ENCODE measurements at regions not wholly inside any gene's neighbourhood (a gene's known extent, or its start where the extent isn't known, plus 50 kb on each side); places are given as distances from the start of the nearest gene placed in this dataset.

DNA sequence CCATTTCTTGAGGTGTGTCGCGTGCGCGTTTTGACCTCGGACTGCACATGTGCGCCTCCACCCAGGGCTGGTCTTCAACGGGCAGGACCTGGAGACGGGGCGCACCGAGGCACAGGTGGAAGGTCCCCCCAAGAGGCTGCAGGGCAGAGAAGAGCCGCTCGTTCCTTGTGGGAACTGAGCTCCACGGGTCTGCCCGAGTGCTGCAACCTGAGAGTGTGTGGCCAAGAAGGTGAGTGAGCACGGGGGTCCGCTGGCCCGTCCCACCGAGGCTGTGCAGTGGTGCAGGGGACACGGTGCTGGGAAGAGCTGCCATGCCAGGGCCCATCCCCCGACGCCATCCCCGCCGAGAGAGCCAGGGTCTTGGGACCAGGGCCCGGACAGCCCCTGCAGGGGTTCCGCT, 268.3 kb downstream of the GALR1 start:
- no peak for DNase-seq

DNA sequence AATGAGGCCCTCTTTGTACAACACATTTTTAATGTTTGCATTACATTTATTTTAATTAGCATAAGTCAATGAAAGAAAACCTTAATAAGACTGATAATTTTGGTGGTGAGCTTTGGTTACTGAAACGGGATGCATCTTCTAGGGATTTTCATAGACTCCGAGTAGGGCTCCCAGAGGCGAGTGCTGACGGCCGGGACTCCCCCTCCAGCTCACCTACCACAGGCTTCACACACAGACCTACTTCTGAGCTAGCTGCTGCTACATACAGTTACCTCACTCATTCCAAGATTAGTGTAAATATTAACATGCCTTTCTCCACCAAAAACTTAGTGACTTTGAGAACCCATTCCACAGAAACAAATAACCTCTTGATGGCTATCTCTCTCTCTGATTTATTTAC, 271.1 kb downstream of the GALR1 start:
- no peak for DNase-seq

DNA sequence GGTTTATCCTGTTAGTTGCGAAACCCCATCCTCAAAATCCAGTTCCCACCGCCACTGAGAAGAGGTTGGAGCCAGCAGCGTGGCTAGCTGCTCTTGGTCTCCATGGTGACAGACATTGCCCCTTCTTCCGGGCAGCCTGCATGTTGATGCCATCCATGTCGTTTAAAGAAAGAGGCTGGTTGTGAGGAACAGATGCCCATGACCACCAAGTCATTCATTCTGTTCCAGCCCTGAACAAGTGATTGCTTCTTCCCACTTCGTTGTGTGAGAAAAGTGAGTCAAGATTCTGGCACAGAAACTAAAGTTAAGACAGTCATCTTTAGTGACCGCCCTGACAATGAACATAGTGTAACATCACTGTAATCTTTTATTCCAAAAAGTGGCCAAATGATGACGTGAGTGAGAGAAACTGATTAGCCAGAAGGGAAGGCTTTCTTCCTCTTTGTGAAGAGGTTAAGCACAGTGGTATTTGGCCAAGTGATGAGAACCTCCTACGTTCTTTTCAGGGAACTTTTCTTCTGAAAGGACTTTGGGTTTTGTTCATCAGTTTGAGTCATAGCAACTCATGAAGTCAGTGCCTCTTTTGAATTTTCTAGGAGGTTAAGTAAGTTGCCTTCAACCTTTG, 272.5 kb downstream of the GALR1 start:
- DNase-seq, result peak in 6 of 56 donors; percentile 7 to 15 (median 11)

DNA sequence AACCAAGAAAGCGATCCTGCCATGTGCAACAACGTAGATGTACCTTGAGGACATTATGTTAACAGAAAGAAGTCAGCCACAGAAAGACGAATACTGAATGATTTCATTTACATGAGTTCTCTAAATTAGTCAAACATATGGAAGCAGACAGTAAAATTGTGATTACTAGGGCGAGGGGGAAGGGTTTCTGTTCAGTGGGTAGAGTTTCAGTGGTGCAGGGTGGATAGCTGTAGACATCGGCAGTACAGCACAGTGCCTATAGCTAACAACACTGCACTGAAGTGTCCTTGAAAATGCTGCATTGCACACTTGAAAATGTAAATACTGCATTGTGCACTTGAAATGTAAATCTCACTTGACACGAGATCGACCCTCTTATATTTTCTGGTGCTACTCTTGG, 275.3 kb downstream of the GALR1 start:
- DNase-seq, result no peak

DNA sequence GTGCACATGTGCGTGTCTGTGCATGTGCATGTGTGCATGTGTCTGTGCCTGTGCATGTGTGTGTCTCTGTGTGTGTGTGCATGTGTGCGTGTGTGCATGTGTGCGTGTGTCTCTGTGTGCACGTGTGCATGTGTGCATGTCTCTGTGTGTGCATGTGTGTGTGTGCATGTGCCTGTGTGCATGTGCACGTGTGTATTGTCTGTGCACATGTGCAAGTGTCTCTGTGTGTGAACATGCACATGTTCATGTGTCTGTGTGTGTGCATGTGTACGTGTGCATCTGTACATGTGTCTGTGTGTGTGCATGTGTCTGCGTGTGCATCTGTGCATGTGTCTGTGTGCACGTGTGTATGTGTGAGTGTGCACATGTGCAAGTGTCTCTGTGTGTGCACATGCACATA, 277.3 kb downstream of the GALR1 start:
- no peak for DNase-seq

DNA sequence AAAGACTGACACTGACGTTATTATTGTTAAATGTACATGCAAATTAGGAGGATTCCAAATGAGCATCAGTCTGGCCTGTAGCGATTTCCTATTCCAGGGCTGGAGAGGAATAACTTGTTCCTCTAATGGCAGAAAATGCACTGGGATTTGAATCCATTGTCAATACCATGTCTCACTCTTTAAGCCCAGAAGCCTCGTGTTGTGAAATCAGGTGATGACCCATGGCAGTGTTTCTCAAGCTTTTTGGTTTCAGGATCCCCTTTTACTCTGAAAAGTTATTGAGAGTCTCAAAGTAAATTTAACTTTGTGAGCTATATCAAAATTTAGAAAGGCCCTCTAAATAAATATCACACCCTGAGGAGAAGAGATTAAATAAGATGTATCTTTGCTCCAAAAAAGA, 279.2 kb downstream of the GALR1 start:
- DNase-seq, result peak in 1 of 56 donors; percentile 36

DNA sequence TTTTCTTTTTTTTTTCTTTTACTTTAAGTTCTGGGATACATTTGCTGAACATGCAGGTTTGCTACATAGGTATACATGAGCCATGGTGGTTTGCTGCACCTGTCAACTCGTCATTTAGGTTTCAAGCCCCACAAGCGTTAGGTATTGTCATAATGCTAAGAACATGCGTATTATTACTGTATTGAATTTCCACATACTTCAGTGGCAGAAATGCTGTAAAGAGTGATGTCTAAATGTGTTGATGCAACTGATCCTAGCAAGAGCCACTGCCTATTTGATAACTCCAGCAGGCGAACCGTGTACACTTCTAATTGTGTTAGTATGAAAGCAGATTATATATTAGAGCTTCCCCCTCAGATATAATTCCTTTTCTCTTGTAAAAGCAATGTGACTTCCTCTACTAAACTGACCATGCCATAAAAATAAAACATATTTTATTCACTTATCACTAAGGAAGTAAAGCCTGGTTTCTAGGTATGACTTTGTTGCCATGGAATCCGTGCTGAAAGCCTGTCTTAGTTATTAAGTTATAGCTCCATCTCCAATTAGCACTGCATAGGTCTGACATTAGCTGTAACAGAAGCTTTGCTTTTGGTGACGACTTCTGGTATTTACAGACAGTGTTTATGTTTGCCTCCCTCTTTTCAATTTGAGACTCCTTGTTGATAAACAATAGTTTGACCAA, 280.0 kb downstream of the GALR1 start:
- DNase-seq, result no peak

DNA sequence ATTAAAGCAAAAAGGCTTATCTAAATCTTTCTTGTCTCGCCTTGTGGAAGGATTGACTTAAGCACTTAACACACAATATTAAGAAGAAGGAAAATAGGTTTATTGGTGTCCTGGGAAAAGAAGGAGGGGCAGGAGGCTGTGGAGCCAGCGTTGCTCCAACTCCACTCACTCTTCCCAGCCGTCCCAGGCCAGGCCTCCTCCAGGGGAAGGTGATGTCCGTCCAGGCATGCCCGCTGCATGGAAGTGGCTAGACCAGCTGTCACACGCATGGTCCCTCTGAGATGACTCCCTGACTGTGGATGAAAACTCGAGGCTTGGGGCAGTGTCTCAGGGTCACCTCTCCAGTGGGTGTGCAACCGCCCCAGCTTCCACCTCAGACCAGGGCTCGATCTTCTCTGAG, 281.1 kb downstream of the GALR1 start:
- DNase-seq, result no peak

DNA sequence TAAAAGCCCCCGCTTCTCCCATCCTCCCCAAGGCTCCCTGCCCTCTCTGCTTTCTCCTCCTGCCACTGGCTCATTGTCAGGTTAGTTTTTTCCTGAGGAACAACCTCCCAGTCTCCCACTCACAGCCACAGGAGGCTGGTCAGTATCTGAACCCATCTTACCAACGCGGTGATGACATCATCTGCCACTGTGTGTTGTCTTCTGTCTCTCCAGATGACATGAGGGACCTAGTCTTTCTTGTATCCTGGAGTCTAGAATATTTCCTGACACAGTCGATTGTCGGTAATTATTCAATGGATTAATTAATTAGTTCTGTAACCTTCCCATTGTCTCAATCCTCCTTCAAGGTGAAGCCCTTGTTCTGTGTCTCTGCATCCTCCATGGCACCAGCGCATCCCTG, 290.2 kb downstream of the GALR1 start:
- DNase-seq, result no peak

DNA sequence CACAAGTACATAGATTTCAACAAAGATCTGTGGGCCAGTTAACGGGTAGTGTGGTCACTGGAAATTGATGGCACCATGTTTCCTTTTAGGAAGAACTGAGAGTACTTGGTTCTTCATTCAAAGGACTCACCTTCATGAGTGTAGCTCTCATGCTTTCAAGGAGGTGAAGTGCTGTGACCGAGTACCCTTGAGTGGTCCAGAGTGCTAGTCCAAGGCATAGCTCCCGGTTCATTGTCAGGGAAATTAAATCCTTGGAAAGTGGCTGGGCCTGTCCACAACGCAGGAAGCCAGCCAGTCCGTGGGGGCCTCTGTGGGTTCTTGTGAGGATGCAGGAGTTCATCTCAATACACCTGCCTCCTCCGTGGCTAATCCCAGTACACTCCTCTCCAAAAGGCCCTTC, 295.1 kb downstream of the GALR1 start:
- DNase-seq, result no peak

DNA sequence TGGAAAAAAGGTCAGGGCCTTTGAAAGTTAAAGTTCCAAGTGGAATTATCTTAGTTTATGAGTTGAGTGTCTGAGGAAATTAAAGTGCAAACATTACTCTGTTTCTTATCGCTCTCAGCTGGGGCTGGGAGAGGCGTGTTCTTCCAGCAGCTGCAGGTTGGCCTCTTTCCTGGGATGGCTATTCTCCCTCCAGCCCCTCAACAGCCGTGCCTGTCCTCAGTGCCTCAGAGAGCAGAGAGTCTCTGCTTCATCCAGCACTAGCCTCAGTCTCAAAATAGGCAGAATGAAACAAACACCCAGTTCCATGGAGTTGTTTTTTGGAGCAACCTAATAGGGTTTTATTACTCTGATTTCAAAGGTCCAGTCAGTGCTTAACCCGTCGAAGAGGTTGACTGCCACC, 298.1 kb downstream of the GALR1 start:
- DNase-seq, result no peak

DNA sequence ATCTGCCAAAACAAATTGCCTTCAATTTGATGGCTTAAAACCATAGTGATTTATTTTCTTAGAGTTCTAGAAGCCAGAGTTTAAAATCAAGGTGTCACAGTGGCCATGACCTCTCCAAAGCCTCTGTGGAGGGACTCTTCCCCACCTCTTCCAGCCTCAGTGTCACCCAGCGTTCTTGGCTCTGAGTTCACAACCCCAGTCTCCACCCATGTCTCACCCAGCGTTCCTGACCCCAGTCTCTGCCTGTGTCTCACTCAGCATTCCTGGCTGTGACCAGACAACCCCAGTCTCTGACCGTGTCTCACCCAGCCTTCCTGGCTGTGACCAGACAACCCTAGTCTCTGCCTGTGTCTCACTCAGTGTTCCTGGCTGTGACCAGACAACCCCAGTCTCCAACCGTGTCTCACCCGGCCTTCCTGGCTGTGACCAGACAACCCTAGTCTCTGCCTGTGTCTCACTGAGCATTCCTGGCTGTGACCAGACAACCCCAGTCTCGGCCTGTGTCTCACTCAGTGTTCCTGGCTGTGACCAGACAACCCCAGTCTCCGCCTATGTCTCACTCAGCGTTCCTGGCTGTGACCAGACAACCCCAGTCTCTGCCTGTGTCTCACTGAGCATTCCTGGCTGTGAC, 299.3 kb downstream of the GALR1 start:
- no peak for DNase-seq

DNA sequence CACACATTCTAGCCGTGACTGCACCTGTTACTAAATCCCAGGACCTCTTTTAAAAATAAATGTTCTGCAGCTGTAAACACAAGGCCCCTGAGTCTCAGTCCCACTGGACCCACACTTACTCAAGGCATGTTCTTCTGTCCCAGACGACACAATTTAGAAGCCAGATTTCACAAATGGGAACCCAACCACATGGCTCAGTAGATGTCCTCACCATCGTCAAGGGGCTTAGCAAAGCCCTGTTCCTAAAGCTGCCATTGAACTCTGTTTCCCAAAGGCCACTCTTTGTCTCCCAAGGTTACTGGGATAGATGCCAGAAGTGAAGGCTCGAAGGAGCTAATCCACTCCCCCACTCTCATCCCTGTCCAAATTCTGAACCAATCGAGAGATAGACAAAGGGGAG, 301.0 kb downstream of the GALR1 start:
- no peak for DNase-seq

DNA sequence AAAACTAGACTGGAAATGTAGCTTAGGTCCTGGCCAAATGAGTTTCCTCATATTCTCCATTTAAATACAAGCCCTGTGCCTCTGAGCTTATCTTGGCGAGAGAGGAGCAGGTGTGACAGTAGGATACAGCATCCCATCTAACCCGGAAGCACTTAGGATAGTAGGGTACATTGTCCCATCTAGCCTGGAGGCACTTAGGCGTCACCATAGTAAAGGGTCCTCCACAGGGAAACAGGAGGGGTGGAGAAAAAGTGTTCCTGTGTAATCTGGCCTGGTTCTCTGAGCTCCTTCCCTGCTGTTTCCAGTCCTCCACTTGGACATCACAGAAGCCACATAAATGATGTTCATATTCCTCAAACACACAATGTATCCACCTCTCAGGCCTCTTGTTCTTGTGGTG, 301.4 kb downstream of the GALR1 start:
- DNase-seq, result no peak

DNA sequence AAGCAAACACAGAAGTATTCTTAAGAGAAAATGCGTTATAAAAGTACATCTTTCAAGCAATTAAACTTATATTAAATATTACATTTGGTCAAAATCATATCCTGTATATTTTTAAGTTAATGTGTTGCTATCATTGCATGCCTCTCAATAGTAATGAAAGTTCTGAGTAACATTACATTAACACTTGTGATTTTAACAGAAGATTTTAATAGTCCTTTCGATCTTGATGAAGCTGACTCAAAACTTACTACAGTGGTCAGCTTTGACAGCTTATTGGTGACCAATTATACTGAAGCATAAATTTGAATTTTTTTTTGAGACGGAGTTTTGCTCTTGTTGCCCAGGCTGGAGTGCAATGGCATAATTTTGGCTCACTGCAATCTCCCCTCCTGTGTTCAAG, 303.3 kb downstream of the GALR1 start:
- DNase-seq, result no peak

DNA sequence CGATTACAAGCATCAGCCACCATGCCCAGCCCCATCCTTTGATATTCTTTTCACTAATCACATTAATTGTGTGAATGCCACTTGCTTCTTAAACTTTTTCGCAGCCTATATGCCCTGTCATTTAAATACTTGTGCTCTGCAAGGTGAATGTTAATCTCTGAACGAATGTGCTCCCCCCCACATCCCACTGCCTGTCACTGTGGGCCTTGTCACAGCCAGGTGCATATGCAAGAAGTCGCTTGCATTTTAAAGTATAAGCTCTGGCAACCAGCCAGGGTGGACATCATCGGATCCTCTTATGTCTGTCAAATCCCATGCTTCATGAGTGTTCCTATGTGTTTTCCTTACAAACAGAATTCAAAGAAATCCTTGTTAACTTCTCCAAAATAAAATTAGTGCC, 304.4 kb downstream of the GALR1 start:
- no peak for DNase-seq

DNA sequence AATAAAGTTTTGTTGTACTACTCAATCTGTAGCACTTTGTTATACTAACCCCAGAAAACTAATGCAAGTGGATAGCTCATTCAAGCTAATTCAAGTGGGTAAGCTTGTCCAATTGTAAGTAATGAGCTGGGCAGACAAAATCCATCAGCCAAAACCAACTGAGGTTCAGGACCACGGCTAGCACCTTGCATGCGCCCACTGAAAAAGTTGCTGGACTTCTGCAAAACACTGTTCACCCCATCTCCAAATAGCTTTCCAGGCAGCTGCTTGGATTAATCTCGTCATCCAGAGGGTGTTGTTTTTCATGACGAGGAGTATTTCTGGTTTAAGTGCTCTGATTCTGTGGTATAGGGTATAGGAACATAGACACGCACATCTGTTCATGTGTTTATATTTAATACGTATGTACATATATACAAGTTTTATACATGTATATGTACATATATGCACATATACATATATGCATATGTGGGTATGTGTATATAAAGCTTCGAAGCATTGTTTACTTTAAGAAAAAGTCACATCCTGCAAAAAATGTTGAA, 307.5 kb downstream of the GALR1 start:
- DNase-seq, result no peak

DNA sequence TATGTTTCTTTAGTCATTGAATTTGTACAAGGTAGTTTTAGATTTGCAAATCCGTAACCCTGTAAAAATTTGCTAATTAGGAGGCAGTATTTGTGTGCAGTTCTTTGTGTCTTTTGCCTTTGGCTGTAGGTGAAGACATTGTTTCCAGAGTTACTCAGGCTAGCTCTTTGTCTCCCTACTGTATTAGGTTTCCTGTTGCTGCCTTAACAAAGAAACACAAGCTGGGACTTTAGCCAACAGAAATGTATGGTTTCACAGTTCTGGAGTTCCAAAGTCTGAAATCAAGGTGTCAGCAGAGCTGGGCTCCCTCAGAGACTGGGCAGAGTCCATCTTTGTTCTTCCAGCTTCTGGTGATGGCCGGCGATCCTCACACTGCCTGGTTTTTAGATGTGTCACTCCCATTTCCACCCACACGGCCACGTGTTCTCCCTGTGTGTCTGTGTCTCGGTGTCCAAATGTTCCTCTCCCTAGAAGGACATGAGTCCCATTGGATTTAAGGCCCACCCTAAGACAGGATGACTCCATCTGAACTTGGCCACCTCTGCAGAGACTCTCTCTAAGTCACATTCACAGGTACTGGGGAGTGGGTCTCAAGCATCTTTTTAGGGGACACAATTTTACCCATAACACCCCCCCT, 309.7 kb downstream of the GALR1 start:
- no peak for DNase-seq

DNA sequence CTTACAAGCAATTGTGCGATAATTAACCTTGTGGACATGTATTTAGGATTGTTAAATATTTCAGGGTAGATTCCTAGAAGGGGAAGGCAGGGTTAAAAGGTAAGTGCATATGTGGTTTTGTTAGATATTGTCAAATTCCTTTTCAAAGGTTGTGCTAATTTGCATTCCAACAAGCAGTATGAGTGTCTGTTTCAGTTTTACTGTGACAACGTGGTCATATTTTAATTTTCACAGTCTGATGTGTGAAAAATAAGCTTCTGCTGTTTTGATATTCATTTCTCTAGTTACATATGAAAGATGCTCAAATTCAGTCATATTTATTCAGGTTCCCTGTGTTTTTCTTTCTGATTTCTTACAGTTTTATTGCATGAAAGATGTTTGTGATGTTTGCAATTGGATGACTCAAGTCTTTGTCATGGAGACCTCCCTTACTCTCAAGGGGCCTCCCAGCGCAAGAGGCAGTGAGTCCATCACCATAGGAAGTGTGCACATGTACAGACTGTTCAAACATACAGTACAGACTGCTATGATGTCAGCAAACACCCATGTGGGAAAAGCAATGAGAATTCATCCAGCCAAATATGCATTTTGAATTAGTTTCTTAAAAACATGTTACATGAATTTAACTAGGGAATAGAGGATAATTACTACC, 310.8 kb downstream of the GALR1 start:
- DNase-seq, result no peak

DNA sequence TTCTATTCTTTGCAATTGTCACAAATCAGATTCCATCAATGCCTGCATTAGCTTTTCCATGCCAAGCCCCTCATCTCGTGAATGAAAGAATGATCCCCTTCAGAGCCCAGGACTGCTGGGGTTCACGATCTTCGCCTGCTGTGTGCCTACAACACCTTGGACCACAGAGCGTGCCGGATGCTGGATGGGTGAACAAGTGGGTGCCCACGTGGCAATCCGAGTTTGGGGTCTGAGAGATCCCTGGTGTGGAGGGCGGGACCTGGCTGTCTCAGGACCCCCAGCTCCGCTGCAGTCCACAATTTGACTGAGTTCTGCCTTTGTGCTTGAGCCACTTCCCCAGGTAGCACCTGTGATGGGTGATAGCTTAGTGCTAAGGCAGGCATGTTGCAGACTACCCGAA, 317.0 kb downstream of the GALR1 start:
- DNase-seq, result no peak

DNA sequence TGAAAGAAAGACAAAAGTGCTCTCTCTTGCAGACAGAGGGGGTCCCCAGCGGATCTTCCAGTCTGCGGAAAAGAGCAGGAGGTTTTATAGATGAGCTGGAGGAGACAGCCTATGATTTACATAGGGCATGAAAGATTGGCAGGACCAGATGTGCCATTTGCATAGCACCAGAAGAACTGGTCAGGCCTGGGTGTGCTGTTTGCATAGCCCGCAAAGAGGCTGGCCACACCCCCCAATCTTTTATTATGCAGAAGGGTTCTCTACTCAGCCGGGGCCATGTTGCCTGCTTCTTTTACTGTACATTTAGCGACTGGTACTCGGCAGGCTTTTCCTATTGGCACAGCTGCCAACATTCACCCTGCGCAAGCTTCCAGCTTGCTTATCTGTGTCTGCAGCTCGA, 317.6 kb downstream of the GALR1 start:
- DNase-seq, result no peak

DNA sequence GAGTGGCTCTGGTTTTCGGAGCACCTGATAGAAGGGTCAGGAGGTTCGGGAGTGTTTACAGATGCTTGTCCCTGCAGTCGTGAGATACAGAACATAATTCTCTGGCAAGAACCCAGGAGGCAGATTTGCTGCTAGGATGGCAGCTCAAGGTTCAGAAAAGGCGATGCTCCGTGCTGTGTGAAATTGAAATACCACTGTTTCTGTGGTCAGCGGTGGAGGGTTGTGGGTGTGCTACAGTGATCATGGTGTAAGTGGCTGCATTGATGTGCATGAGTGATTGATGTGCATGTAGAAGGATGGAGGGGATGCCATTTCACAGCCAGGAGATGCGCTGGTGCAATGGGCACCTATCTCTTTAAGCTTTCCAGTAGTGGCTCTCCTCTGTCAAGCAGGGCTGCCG, 322.1 kb downstream of the GALR1 start:
- DNase-seq, result no peak
